SK-N-SH (cell line): ENCODE measurements at regions not wholly inside any gene's neighbourhood (a gene's known extent, or its start where the extent isn't known, plus 50 kb on each side); places are given as distances from the start of the nearest gene placed in this dataset.

Source experiments
- CTCF ChIP-seq: fragments of 200-600 bp; sonication (generic); IDR thresholded peaks from 2 replicates; pipeline ENCODE4 v1.6.1; 2017; ENCODE audit warnings: antibody characterized with exemption, mild to moderate bottlenecking, moderate library complexity
- GABPA ChIP-seq: IDR thresholded peaks from 2 replicates; pipeline ENCODE4 v1.4.0; 2012; ENCODE audit warnings: low read depth, mild to moderate bottlenecking
- JUND ChIP-seq: IDR thresholded peaks from 2 replicates; pipeline ENCODE4 v1.4.0; 2012
- POLR2AphosphoS5 ChIP-seq: IDR thresholded peaks from 2 replicates; pipeline ENCODE4 v1.6.1; 2012; ENCODE audit warnings: low read depth, low read length
- REST ChIP-seq: IDR thresholded peaks from 2 replicates; pipeline ENCODE4 v1.6.1; 2012; ENCODE audit warnings: mild to moderate bottlenecking, low read depth, low read length, moderate library complexity
- YY1 ChIP-seq: IDR thresholded peaks from 2 replicates; pipeline ENCODE4 v1.4.0; 2012; ENCODE audit warnings: low read depth, mild to moderate bottlenecking

GRCh38 chr18:67596003-67596402 lies 79.5 kb upstream of the DSEL start:
- TF ChIP-seq CTCF (no peak), POLR2AphosphoS5 (no peak), GABPA (no peak), YY1 (no peak), REST (no peak), JUND (no peak)
